GM12878 (cell line): ENCODE measurements at regions not wholly inside any gene's neighbourhood (a gene's known extent, or its start where the extent isn't known, plus 50 kb on each side); places are given as distances from the start of the nearest gene placed in this dataset.

Experiments
- ASH2L ChIP-seq: fragments of 300-600, 200-600 bp; sonication (generic); IDR thresholded peaks from 2 replicates; pipeline ENCODE4 v1.6.1; 2017; ENCODE audit warnings: low read depth, mild to moderate bottlenecking, borderline replicate concordance
- POLR2A ChIP-seq: IDR thresholded peaks from 2 replicates; pipeline ENCODE4 v1.6.1; 2011; ENCODE audit warnings: low read depth, mild to moderate bottlenecking, low read length
- POLR2AphosphoS2 ChIP-seq: IDR thresholded peaks from 2 replicates; pipeline ENCODE4 v1.6.1; 2011; ENCODE audit warnings: low read depth, mild to moderate bottlenecking, low read length, improper control_type of control experiment, moderate library complexity

GRCh38 chr22:49331878-49332277, 495.8 kb downstream of the BRD1 start:
- TF ChIP-seq POLR2A (no peak), ASH2L (no peak), POLR2AphosphoS2 (no peak)
